HG03045 (cell line): ENCODE measurements at regions not wholly inside any gene's neighbourhood (a gene's known extent, or its start where the extent isn't known, plus 50 kb on each side); places are given as distances from the start of the nearest gene placed in this dataset.

Experiments used
- ATAC-seq: cut with Tn5 transposase; IDR thresholded peaks from one replicate; pipeline ENCODE4 v1.9.1; 2021; ENCODE audit warnings: mild to moderate bottlenecking, moderate library complexity; ENCODE audit not compliant: unreplicated experiment

GRCh38 chr6:163804991-163805390 is 390.5 kb downstream of the QKI start:
- no peak for ATAC-seq

- no peak for ATAC-seq
Observed at GRCh38 chr6:163802267-163802666, 387.7 kb downstream of the QKI start.

DNA sequence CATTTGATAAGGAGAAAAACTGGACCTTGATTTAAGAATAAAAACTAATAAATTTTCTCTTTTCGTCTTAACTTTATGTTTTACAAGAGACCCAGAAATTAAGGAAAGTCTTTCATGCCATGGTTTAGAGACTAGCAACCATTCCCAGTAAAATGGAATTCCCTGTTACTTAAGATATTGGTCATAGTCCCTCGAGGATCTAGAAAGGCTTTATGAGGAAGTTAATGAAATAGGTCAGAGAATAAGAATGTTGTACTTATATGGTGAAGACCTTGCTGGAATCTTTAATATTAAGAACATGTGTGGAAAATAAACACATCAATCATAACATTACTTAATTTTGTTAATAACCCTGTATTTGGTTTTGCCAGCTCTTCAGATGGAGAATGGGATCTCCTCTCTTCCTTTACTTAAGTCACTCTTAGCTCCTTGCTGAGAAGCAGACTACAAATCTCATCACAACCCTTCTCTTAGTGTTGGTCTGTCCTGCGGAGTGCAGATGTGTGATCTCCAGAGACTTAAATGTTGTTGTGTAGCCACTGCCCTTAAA is 382.9 kb downstream of the QKI start:
- no peak for ATAC-seq

GRCh38 chr6:163793011-163793983 is 378.8 kb downstream of the QKI start:
- peak; percentile 97 for ATAC-seq

DNA sequence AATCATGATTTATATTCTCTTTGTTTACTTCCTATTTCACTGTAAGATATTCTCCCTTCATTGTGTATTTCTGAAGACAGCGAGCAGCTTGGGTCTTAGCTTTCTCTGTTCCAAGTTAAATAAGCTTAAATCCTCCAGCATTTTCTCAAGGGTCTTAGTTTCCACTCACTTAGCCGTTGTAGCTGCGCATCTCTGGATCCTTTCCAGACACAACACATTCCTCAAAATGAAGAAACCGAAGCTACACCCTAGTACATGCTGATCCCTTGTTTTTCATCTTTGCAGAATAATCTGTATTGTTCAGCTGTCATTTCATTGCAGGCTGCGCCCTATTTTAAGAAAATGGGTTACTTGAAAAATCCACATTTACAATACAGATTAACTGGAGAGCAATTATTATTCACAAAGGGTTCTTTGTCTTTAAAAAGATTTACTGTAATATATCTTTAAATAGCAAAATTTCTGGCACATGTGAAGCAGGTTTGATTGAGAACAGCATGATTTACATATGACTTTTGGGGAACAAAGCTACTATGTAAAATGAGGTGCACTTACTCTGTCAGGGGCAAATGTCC is 375.8 kb downstream of the QKI start:
- no peak for ATAC-seq

DNA sequence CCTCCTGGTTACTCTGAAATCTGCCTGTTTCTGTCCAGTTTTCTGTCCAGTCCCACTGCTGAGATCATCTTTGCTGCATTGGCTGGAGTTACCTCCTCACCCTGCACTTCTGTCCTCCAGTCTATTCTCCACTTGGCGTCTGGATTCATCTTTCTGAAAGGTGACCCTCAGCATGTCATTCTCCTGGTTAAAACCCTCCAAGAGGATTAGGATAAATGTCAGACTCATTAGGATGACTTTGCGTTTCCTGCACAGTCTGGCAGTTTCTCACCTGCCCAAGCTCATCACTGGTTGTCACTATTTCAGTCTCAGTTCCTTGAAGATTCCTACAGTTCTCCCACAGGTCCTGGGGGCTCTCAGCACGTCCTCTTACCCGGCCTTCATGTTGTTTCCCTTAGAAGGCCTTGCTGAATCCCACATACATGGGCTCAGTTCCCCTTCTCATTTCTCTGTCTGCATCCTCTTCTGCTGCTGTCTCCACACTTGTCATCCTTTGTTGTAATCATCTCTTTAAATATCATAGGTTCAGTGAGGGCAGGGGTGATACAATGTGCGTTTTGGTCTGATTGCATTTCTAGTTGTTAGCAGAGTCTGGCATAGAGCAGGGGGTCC is 374.8 kb downstream of the QKI start:
- no peak for ATAC-seq

GRCh38 chr6:163786995-163787671 is 372.6 kb downstream of the QKI start:
- ATAC-seq = no peak

GRCh38 chr6:163782436-163783003 is 368.0 kb downstream of the QKI start:
- ATAC-seq = peak; percentile 79

DNA sequence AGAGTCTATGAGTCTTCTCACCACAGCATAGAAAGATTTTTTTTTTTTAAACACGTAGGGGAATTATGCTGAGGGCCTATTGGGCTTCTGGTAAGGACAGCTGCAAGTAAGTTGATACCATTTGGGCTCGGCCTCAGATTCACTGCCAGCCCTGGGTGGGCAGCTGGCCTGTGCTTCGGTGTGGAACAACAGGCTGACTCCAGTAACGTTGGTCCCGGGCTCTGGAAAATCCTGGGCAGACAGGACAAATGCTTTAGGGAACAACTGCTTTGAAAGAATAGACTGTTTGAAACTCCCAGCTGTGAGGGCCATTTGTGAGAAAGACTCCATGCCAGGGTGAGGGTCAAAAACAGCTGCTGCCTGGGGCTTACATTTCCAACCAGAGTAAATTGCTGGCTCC is 366.5 kb downstream of the QKI start:
- no peak for ATAC-seq

DNA sequence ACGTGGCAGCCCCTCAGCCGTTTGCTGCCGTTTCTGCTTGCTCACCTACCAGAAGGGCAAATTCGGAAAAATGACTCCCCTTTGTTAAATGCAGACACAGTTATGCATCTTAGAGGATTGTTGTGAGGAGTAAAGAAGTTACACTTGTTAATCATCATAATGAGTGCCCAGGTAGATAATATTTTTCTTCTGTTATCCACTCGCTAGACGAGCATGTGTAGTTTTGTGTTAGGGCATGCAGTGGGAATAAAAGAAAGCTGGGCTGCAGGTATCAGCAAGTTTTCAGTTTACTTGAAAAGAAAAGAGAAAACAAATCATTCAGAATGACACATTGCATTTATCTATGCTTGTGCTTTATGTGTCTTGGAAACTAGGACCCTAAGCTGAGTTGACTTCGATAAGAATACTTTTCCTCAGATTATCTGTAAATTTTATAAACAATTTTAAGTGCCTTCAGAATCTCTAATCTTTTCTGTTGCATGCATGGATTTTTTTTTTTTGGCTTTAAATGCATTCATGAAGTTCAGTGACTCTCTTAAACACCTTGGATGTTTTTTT is 365.3 kb downstream of the QKI start:
- no peak for ATAC-seq

- no peak for ATAC-seq
Observed at GRCh38 chr6:163777716-163778115, 363.2 kb downstream of the QKI start.

GRCh38 chr6:163776906-163777686 is 362.6 kb downstream of the QKI start:
- ATAC-seq = no peak

- ATAC-seq = no peak
Observed at GRCh38 chr6:163776196-163776905, 361.8 kb downstream of the QKI start.

DNA sequence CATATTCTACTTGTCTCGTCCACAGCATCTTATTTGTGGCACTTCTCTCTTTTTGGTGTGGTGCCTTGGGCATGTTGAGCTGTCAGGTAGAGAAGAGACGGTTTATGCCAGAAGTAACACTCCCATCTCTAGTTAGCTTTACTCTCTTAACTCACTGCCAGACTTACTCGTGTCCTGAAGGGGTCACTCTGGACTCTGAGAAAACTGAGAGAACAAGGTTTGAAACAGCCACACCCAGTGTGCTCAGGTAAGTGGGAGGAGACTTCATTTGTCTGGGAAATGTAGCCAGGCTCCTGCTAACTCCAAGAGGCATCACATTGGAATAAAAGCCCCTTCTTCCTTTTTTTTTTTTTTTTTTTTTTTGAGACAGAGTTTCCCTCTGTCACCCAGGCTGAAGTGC is 360.8 kb downstream of the QKI start:
- no peak for ATAC-seq

DNA sequence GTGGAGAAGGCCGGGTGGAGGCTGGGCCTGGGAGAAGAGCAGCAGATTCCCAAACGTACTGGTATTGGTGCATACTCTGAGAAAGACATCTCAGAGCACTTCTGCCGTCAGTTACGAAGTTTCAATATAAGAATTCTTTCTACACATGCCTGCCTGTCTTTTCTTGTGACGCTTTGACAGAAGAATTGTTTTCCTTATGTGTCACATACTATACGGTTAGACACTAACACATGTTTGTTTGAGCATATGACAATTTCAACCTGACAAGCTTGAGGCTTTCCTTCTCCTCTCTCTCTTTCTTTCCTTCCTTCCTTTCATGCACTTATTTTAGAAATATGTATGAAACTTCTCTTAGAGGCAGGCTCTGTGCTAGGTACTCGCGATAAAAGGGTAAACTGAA is 360.0 kb downstream of the QKI start:
- ATAC-seq = no peak

GRCh38 chr6:163773646-163774045 is 359.1 kb downstream of the QKI start:
- no peak for ATAC-seq

DNA sequence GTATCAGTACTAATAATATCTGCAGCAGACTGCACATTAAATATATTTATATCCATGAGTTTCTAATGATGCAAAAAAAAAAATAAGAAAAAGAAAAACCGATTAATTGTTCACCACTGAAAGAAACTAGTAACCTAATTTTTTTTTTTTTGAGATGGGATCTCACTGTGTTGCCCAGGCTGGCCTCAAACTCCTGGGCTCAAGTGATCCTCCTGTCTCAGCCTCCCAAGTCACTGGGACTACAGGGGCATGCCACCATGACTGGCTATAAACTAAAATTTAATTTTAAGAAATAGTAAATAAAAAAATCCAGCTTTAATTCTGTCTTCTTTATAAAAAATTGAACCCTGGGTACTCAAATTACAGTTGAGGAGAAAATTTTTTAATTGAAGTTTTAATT is 358.2 kb downstream of the QKI start:
- ATAC-seq = no peak

DNA sequence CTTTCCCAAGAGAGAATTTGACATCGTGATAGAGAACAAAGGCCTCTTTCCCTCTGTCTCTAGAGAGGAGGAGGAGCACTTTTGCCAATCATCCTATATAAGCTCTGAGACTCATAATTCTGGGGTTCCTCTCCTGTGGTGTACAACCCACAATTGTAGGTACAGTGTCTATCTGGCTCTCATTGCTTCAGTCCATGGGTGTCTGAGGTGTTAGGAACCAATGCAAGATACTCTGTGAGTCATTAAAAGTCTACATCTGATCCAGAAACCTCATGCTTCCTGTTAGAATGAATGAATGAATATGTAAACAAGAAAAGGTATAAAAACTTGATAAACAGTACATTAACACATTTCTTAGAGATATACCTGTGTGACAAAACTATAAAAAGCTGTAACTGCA is 356.7 kb downstream of the QKI start:
- no peak for ATAC-seq

DNA sequence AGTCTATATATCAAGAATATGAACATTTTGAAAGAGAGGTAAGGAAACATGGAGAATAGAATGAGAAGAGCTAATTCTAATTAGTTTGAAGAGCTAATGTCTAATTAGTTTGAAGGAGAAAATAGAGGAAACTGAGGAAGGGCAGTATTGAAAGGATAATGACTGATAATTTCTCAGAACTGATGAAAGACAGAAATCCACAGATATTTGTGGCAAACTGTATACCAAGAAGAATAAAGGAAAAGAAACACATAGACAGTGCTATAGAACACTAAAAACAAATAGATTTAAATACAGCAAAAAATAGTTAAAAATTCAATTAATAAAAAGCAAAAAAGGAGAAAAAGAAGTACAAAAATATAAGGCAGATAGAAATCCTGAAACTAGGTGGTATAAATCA is 354.4 kb downstream of the QKI start:
- no peak for ATAC-seq
